ENCODE measurements at regions not wholly inside any gene's neighbourhood (a gene's known extent, or its start where the extent isn't known, plus 50 kb on each side); places are given as distances from the start of the nearest gene placed in this dataset.

- TF ChIP-seq POLR2A (IDR thresholded peaks at IDR 0.05; ENCODE audit: low read depth, low read length) = no peak
- no peak for TF ChIP-seq TAF1 (IDR thresholded peaks at IDR 0.05; ENCODE audit: low read depth, low read length)
Observed at GRCh38 chr6:33895296-33895695, 91.5 kb upstream of the MLN start.
